ENCODE measurements at regions not wholly inside any gene's neighbourhood (a gene's known extent, or its start where the extent isn't known, plus 50 kb on each side); places are given as distances from the start of the nearest gene placed in this dataset.
"Not testable (repeated sequence)": the region's sequence is repeated elsewhere in the genome, so short reads cannot be mapped to it uniquely, and the experiment has no call there.

DNA sequence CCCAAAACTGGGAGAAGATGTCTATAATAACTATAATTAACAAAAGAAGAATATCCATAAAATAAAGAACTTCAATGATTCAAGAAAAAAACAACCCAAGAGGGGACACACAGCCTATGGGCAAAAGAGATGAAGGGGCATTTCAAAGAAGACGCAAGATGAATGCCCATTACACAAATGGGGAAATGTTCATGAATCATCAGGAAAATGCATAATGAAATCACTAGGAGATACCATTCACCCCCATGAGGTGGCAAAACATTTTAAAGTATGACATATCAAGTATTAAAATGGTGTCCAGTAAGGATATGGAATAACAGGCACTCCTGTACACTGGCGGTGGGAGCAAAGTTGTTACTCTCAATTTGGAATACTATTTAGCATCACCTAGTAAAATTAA, 183.3 kb downstream of the TXNL1 start:
- H3K27me3 ChIP-seq (ENCODE audit: control insufficient read depth in 3 of 3, insufficient read depth in 3 of 3, low read length in 3 of 3): no peaks in the 10 kb centered on the region
- no peaks in the 10 kb centered on the region for H3K36me3 ChIP-seq (ENCODE audit: control insufficient read depth in 3 of 3, insufficient read depth in 3 of 3, low read length in 3 of 3)
- no peak overlapping the region for H3K9ac ChIP-seq (ENCODE audit: low read depth in 1 of 3, low read length in 3 of 3)
- no peak overlapping the region for H3K27ac ChIP-seq (ENCODE audit: low read depth, low read length)
- no peak overlapping the region for H3K4me3 ChIP-seq (ENCODE audit: low read length in 3 of 3)
- H3K4me1 ChIP-seq (ENCODE audit: control insufficient read depth in 3 of 3, insufficient read depth in 3 of 3, low read length in 3 of 3): peaks cover 0 to 4% (median 0%) of the 10 kb centered on the region in 3 donors
- H3K9me3 ChIP-seq (ENCODE audit: control insufficient read depth in 3 of 3, low read length in 3 of 3): no peaks in the 10 kb centered on the region

DNA sequence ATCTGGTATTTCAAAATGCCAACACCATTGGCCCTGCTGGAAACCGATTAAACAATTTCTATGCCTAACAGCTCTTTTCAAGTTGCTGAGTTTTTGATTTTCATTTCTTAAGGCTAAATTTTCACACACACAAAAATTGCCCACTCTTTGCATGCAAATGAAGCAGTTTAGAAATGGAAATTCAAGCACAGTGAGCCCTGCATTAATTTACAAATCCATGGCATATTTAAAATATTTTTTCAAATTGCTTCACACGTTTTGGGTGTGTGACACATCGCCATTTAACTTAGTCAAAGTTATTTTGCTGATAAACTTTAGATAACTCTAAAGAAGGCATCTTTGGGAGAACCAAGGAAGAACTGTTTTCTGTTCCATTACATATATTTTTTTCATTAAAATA, 184.8 kb downstream of the TXNL1 start:
- no peak overlapping the region for H3K27ac ChIP-seq (ENCODE audit: low read depth, low read length)
- H3K9me3 ChIP-seq (ENCODE audit: control insufficient read depth in 3 of 3, low read length in 3 of 3): no peaks in the 10 kb centered on the region
- no peaks in the 10 kb centered on the region for H3K27me3 ChIP-seq (ENCODE audit: control insufficient read depth in 3 of 3, insufficient read depth in 3 of 3, low read length in 3 of 3)
- no peak overlapping the region for H3K4me3 ChIP-seq (ENCODE audit: low read length in 3 of 3)
- H3K36me3 ChIP-seq (ENCODE audit: control insufficient read depth in 3 of 3, insufficient read depth in 3 of 3, low read length in 3 of 3): no peaks in the 10 kb centered on the region
- no peak overlapping the region for H3K9ac ChIP-seq (ENCODE audit: low read depth in 1 of 3, low read length in 3 of 3)
- H3K4me1 ChIP-seq (ENCODE audit: control insufficient read depth in 3 of 3, insufficient read depth in 3 of 3, low read length in 3 of 3): peaks cover 0 to 2% (median 0%) of the 10 kb centered on the region in 3 donors

DNA sequence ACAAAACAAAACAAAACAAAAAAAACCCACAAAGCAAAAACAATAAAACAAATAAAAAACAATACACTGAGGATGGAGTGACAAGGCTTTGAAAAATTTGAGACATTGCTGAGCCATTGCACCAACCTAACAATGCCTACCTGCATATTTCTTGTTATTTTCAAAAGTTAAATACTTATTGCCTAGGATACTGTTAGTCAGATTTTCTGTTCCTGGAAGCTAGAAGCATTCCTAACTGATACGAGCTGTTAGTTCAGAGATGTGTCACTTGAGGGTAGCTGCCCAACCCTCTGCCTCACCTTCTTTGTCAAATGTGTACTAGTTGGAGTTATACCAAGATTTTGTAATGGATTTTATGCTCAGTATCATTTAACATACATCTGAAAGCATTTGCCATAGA, 187.2 kb downstream of the TXNL1 start:
- H3K36me3 ChIP-seq (ENCODE audit: control insufficient read depth in 3 of 3, insufficient read depth in 3 of 3, low read length in 3 of 3): no peaks in the 10 kb centered on the region
- no peak overlapping the region for H3K27ac ChIP-seq (ENCODE audit: low read depth, low read length)
- no peak overlapping the region for H3K9ac ChIP-seq (ENCODE audit: low read depth in 1 of 3, low read length in 3 of 3)
- no peak overlapping the region for H3K4me3 ChIP-seq (ENCODE audit: low read length in 3 of 3)
- H3K4me1 ChIP-seq (ENCODE audit: control insufficient read depth in 3 of 3, insufficient read depth in 3 of 3, low read length in 3 of 3): no peaks in the 10 kb centered on the region
- no peaks in the 10 kb centered on the region for H3K9me3 ChIP-seq (ENCODE audit: control insufficient read depth in 3 of 3, low read length in 3 of 3)
- H3K27me3 ChIP-seq (ENCODE audit: control insufficient read depth in 3 of 3, insufficient read depth in 3 of 3, low read length in 3 of 3): no peaks in the 10 kb centered on the region

DNA sequence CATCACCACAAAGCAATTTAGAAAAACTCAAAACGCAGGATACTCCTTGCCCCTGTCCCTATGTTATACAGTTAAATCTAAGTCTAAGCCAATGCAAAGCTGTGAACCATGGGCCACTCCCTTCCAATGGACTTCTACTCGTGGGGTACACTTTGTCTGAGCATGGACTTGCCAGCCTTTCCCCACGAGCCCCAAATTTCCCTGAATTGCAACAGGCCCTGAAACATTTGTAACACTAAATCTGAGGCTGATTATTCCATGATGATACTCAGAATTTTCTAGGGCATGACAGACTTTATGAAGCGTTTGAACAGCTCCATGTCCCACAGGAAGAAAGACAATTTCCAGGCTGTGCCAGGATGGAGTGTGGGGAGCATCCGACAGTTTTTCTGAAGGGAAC, 189.6 kb downstream of the TXNL1 start:
- no peaks in the 10 kb centered on the region for H3K9me3 ChIP-seq (ENCODE audit: control insufficient read depth in 3 of 3, low read length in 3 of 3)
- no peaks in the 10 kb centered on the region for H3K4me1 ChIP-seq (ENCODE audit: control insufficient read depth in 3 of 3, insufficient read depth in 3 of 3, low read length in 3 of 3)
- no peak overlapping the region for H3K9ac ChIP-seq (ENCODE audit: low read depth in 1 of 3, low read length in 3 of 3)
- H3K27ac ChIP-seq (ENCODE audit: low read depth, low read length): no peak overlapping the region
- no peaks in the 10 kb centered on the region for H3K36me3 ChIP-seq (ENCODE audit: control insufficient read depth in 3 of 3, insufficient read depth in 3 of 3, low read length in 3 of 3)
- H3K27me3 ChIP-seq (ENCODE audit: control insufficient read depth in 3 of 3, insufficient read depth in 3 of 3, low read length in 3 of 3): no peaks in the 10 kb centered on the region
- H3K4me3 ChIP-seq (ENCODE audit: low read length in 3 of 3): no peak overlapping the region

DNA sequence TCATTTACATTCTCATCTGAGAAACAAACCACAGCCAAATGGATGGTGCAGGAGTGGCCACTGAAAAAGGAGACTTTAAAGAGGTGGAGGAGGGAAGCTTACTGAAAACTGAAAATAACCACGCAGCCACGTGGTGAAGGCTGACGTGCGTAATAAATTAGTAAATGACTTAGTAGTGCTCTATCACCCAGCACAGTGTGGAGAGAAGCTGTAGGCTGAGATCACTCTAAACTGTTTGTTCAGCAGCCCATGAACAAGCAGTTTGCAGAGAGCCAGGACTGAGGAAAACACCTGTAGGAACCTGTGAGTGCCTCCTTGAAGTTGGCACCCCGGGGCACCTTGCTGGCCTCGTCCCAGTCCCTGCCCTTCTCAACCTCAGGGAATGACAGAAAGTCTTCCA, 193.0 kb downstream of the TXNL1 start:
- Histone ChIP-seq H3K9ac (ENCODE audit: low read depth in 1 of 3, low read length in 3 of 3) (no peak overlapping the region), H3K36me3 (ENCODE audit: control insufficient read depth in 3 of 3, insufficient read depth in 3 of 3, low read length in 3 of 3) (no peaks in the 10 kb centered on the region), H3K27me3 (ENCODE audit: control insufficient read depth in 3 of 3, insufficient read depth in 3 of 3, low read length in 3 of 3) (no peaks in the 10 kb centered on the region), H3K4me1 (ENCODE audit: control insufficient read depth in 3 of 3, insufficient read depth in 3 of 3, low read length in 3 of 3) (peaks cover 0 to 3% (median 0%) of the 10 kb centered on the region in 3 donors), H3K27ac (ENCODE audit: low read depth, low read length) (no peak overlapping the region), H3K4me3 (ENCODE audit: low read length in 3 of 3) (no peak overlapping the region), H3K9me3 (ENCODE audit: control insufficient read depth in 3 of 3, low read length in 3 of 3) (no peaks in the 10 kb centered on the region)

DNA sequence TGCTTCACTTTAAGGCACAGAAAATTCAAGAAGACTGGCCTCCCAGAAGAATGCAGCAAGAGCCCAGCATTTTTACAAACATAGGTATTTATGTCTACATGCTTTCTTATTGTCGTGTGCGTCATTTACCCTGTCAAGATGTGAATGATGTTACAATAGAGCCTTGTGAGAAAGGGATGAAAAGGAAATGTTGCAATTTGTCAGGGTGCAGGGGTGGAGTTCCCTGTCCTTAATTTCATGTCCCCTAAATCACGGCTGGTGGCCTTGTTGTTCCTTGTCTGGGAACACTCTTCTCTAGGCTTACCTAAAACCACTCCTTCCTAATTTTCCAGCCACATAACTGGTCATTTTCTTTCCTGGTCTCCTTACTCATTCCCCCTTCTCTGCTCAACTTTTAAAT, 194.2 kb downstream of the TXNL1 start:
- H3K9me3 ChIP-seq (ENCODE audit: control insufficient read depth in 3 of 3, low read length in 3 of 3): no peaks in the 10 kb centered on the region
- H3K4me1 ChIP-seq (ENCODE audit: control insufficient read depth in 3 of 3, insufficient read depth in 3 of 3, low read length in 3 of 3): peaks cover 0 to 3% (median 0%) of the 10 kb centered on the region in 3 donors
- no peaks in the 10 kb centered on the region for H3K27me3 ChIP-seq (ENCODE audit: control insufficient read depth in 3 of 3, insufficient read depth in 3 of 3, low read length in 3 of 3)
- no peak overlapping the region for H3K9ac ChIP-seq (ENCODE audit: low read depth in 1 of 3, low read length in 3 of 3)
- no peak overlapping the region for H3K27ac ChIP-seq (ENCODE audit: low read depth, low read length)
- H3K36me3 ChIP-seq (ENCODE audit: control insufficient read depth in 3 of 3, insufficient read depth in 3 of 3, low read length in 3 of 3): no peaks in the 10 kb centered on the region
- H3K4me3 ChIP-seq (ENCODE audit: low read length in 3 of 3): no peak overlapping the region

DNA sequence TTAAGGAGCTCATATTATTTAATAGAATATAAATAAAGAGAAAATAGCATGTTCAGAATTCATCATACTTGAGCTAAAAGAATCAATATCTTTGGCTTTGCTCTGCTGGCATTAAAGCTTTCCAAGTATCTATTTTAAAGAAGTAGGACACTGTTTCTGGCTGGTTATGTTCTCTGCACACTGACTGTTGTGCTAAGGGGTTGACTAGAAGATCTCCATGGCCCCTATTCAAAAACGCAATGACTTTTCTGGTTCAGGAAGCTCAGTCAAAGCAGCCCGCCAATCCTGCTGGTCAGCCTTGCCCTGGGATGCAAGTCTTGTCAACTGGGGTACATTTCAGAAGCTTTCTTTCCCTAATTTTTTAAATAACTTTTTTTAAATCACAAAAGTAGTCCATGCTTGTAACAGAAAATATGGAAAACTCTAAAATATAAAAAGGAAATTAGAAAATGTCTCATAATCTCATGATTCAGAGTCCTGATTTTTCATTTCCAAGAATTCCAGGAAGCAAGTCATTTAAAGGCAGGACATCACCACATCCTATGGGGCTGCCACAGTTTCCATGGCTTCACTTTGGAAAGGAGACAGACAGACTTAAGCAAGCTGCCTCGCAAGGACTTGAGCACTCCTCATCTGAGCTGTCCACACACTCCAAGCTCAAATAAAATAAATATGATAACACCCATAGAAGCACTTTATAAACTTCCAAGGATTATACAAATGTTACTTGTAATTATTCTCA, 195.1 kb downstream of the TXNL1 start:
- H3K36me3 ChIP-seq (ENCODE audit: control insufficient read depth in 3 of 3, insufficient read depth in 3 of 3, low read length in 3 of 3): no peaks in the 10 kb centered on the region
- H3K27ac ChIP-seq (ENCODE audit: low read depth, low read length): no peak overlapping the region
- H3K9me3 ChIP-seq (ENCODE audit: control insufficient read depth in 3 of 3, low read length in 3 of 3): no peaks in the 10 kb centered on the region
- H3K27me3 ChIP-seq (ENCODE audit: control insufficient read depth in 3 of 3, insufficient read depth in 3 of 3, low read length in 3 of 3): no peaks in the 10 kb centered on the region
- H3K9ac ChIP-seq (ENCODE audit: low read depth in 1 of 3, low read length in 3 of 3): no peak overlapping the region
- no peak overlapping the region for H3K4me3 ChIP-seq (ENCODE audit: low read length in 3 of 3)
- H3K4me1 ChIP-seq (ENCODE audit: control insufficient read depth in 3 of 3, insufficient read depth in 3 of 3, low read length in 3 of 3): peaks cover 0 to 3% (median 0%) of the 10 kb centered on the region in 3 donors

DNA sequence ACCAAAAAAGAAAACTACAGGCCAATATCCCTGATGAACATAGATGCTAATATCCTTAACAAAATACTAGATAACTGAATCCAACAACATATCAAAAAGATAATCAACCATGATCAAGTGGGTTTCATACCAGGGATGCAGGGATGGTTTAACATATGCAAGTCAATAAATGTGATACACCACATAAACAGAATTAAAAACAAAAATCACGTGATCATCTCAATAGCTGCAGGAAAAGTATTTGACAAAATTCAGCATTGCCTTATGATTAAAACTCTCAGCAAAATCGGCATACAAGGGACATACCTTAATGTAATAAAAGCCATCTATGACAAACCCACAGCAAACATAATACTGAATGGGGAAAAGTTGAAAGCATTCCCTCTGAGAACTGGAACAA, 199.9 kb downstream of the TXNL1 start:
- H3K4me1 ChIP-seq (ENCODE audit: control insufficient read depth in 3 of 3, insufficient read depth in 3 of 3, low read length in 3 of 3); H3K27me3 ChIP-seq (ENCODE audit: control insufficient read depth in 3 of 3, insufficient read depth in 3 of 3, low read length in 3 of 3); H3K4me3 ChIP-seq (ENCODE audit: low read length in 3 of 3); H3K9ac ChIP-seq (ENCODE audit: low read depth in 1 of 3, low read length in 3 of 3); H3K36me3 ChIP-seq (ENCODE audit: control insufficient read depth in 3 of 3, insufficient read depth in 3 of 3, low read length in 3 of 3); H3K9me3 ChIP-seq (ENCODE audit: control insufficient read depth in 3 of 3, low read length in 3 of 3); H3K27ac ChIP-seq (ENCODE audit: low read depth, low read length): not testable (repeated sequence)

DNA sequence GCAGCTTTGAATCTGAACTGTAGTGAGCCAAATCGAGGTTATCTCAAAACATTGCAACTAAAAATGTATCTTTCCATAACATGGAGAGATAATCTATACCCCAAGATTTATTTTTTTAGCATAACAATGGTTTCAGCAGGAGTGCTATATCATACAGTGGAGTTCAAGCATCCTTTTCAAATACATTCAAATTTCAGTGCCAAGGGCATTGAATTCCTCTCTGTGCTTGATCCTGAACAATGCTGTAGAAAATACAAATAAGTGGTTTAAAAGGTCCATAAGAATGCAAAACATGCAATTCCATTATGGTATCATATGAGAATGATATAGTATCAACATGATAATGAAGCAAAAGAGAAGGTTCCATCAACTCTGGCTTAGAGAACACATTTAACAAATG, 201.7 kb downstream of the TXNL1 start:
- Histone ChIP-seq H3K36me3 (ENCODE audit: control insufficient read depth in 3 of 3, insufficient read depth in 3 of 3, low read length in 3 of 3) (no peaks in the 10 kb centered on the region), H3K4me1 (ENCODE audit: control insufficient read depth in 3 of 3, insufficient read depth in 3 of 3, low read length in 3 of 3) (no peaks in the 10 kb centered on the region), H3K9ac (ENCODE audit: low read depth in 1 of 3, low read length in 3 of 3) (no peak overlapping the region), H3K27me3 (ENCODE audit: control insufficient read depth in 3 of 3, insufficient read depth in 3 of 3, low read length in 3 of 3) (no peaks in the 10 kb centered on the region), H3K9me3 (ENCODE audit: control insufficient read depth in 3 of 3, low read length in 3 of 3) (no peaks in the 10 kb centered on the region), H3K4me3 (ENCODE audit: low read length in 3 of 3) (no peak overlapping the region), H3K27ac (ENCODE audit: low read depth, low read length) (no peak overlapping the region)

DNA sequence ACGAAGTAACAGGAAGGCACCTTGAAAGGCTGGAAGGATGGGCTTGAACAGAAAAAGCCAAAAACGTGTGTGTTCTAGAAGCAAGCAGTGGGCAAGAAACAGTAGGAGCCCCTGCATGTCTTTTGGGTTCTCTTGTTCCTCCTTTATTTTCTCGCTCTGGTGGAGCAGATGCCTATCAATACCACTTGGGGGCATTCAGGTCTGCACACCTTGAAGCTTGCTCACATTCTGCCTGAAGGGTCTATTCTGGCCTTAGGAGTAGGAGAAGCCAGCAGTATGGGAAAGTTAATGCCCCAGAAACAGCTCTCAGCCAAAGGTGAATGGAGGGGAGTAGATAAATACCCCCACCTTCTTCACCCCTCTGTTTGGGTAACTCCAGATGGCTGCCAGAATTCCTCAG, 204.5 kb downstream of the TXNL1 start:
- Histone ChIP-seq H3K27me3 (ENCODE audit: control insufficient read depth in 3 of 3, insufficient read depth in 3 of 3, low read length in 3 of 3) (no peaks in the 10 kb centered on the region), H3K4me3 (ENCODE audit: low read length in 3 of 3) (no peak overlapping the region), H3K9me3 (ENCODE audit: control insufficient read depth in 3 of 3, low read length in 3 of 3) (no peaks in the 10 kb centered on the region), H3K9ac (ENCODE audit: low read depth in 1 of 3, low read length in 3 of 3) (no peak overlapping the region), H3K36me3 (ENCODE audit: control insufficient read depth in 3 of 3, insufficient read depth in 3 of 3, low read length in 3 of 3) (no peaks in the 10 kb centered on the region), H3K27ac (ENCODE audit: low read depth, low read length) (no peak overlapping the region), H3K4me1 (ENCODE audit: control insufficient read depth in 3 of 3, insufficient read depth in 3 of 3, low read length in 3 of 3) (no peaks in the 10 kb centered on the region)
